Glomerular visceral epithelial cell (primary cell): ENCODE measurements at regions not wholly inside any gene's neighbourhood (a gene's known extent, or its start where the extent isn't known, plus 50 kb on each side); places are given as distances from the start of the nearest gene placed in this dataset.
"Not testable (repeated sequence)": the region's sequence is repeated elsewhere in the genome, so short reads cannot be mapped to it uniquely, and the experiment has no call there.

ENCODE experiments used
- DNase-seq: peaks from one replicate; pipeline ENCODE4 v3.0.0-alpha.2; 2016; ENCODE audit errors: extremely low spot score

DNA sequence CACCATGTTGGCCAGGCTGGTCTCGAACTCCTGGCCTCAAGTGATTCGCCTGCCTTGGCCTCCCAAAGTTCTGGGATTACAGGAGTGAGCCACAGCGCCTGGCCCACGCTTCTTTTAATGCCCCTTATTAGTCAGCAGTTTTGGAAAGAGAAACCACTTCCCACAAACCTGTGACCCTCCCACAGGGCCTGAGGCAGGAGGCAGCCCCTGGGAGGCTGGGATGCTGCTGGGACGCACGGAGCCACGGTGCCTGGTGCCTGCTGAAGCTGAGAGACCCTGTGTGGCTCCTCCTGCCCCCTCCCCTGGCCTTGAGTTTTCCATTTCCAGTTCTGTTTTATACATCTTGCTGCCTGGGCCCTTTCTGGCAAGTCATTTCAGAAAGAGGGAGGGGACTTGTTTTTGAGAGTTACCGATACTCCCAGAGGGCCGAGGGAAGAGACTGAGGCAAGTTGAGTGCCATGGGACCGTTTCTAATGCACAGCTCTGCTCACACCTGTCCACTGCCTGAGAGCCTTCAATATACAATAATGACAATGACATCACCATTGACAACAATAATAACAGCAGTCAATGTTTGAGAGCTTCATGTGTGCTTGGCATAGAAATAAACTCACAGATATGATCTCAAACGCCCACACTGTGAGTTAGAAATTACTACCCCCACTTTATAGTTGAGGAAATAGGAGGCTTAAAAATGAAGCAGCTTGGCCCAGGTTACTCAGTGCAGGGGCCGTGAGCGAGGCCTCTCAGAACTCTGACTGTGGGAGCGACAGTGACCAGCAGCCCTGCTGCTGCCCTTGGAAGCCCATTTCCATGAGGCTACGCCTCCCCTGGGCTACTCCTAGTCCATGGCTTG lies 78.1 kb upstream of the YWHAQ start:
- DNase-seq = no peak

DNA sequence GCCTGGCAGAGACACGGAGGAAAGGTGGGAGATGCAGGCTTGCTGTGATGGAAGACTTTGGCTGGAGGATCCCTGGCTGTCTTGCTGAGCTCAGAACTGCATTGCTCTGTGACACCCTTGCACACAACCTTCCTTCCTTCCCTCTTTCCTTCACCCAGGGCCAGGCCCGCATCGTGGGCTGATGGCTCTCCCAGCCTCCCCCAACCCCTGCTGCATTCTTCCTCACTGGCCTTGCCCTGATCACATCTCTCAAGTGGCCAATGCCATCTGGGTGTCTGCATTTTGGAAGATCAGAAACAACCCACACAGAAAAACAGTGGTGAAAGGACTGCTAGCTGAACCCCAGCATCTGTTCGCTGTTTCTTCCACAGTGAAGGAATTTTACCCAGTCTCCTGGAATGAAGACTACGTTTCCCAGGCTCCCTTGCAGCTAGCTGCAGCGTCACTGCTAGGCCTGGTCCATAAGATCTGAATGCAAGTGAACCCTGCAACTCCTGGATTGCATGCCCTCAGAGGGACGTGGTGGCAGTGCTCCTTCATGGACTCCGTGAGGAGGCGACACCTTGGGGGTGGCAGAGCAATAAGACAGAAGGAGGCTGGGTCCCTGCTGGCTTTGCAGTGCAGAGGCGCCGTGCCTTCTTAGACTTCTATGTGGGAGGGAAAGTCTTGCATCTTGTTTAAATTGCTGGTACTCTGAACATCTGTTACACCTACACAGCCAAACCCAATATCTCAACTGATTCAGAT lies 78.9 kb upstream of the YWHAQ start:
- no peak for DNase-seq

DNA sequence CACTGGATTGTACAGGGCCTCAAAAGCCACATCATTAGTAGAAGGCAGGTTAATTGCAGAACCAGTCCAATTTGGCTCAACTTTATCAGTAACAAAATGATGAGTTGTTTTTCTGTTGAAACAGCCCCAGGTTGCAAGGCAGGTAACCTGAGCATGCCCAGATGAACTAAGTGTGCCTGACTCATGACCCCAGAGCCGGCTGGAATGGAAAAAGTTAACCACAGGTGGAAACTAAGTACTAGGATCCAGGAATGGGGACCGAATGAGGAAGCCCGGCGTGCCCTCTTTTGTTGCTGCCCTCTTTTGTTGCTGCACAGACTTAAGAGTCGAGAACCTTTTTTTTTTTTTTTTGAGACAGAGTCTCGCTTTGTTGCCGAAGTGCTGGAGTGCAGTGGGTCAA lies 79.5 kb upstream of the YWHAQ start:
- no peak for DNase-seq

DNA sequence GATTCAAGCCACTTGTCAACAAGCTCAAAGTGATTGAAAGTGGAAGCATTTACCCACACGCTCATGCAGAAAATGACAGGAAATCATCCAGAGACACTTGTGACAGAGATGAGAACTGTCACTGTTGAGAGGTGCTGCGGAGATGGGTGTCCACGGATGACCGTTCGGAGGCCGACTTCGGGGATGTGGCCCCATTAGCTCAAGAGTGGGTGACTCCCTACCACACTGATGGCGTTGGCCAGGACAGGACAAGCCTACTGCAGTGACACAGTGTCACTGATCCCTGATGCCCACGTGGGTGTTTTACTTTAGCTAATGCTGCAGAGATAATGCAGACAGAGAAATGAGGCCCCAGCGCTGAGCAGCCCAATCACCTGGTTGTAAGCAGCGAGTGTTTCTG lies 81.5 kb upstream of the YWHAQ start:
- DNase-seq = no peak

DNA sequence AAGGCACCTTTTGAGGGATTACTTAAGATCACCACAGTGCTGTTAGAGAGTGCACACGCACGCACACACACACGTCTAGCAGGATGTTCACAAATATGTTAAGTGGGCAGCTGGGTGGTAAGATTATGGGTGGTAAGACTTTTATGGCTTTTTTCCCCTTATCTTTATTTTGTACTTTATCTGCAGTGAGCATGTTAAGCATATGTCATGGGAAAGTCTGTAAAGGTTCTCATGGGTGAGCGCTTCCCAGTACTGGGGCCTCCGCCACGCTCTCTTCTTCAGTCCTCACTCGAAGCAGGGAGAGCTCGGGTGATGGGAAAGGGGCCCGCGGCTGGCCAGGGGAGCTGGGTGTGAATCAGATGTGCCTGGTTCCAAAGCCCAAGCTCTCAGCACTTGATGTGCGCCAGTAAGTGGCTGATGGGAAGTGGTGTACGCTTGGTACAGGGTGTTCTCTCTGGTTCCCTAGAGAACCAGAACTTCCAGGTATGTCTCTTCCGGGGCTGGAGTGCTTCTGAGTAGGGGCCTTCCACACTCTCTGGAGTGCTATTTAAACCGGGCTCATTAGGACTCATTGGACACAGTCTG lies 83.9 kb upstream of the YWHAQ start:
- DNase-seq = no peak

DNA sequence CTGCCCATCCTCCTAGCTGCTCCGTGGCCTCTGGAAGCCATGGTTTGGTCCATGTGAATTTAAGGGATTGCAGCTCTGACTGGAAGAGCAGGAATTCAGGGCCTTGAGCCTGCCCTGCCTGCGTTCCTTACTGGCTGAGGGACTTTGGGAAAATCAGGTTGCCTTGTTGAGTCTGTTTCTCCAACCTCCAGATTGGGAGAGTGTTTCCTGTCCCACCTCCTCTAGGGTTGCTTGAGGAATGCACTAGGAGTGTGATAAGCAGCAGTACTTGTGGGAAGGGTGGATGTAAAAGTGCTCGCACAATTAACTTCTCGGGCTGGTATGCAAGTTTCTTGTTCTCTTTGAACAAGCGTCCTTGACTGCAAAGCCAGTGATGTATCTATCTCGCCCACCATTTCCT lies 84.4 kb upstream of the YWHAQ start:
- no peak for DNase-seq

DNA sequence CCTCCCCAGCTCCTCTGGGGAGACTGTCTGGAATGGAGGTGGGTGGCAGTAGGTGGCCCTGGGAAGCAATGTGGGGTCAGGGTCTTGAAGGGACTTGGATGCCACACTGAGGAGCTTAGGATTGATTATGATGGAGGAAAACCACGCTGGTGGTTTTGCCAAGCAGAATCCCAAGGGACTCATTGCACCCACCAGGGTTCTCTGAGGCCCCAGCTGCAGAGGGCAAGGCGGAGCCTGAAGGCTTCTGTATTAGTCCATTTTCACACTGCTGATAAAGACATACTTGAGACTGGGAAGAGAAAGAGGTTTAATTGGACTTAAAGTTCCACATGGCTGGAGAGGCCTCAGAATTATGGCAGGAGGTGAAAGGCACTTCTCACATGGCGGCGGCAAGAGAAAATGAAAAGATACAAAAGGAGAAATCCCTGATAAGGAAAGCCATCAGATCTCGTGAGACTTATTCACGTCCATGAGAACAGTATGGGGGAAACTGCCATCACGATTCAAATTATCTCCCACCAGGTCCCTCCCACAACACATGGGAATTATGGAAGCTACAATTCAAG lies 87.2 kb upstream of the YWHAQ start:
- DNase-seq = no peak

DNA sequence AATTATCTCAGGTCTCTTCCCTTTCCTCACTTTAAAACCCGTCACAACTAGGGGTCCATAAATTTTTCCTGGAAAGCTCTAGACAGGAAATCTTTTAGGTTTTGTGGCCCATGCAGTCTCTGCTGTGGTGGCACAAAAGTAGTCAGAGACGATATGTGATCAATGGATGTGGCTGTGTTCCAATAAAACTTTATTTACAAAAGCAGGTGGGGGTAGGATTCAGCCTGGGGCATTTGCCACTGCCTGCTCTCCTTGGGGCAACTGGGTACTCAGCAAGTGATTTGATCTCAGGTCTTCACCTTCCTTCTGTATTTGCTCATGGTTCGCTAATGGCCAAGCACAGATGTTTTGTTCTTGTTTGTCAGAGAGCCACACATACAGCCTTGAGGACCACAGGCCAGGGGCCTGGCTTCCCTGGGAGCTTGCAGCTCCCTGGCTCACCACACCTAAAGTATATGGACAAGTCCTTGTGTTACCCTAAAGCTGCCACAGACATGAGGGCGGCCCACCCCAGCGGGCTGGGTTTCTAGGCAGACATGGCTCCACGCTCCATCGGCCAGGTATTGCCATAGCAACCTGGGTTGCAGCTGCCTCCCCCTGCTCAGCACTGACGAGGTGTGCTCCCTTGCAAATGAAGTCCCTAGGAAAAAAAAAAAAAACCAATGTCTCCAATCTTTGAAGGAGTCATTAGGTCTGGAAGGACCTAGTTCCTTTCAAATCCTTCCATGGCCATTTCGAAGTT lies 89.7 kb upstream of the YWHAQ start:
- DNase-seq = no peak

DNA sequence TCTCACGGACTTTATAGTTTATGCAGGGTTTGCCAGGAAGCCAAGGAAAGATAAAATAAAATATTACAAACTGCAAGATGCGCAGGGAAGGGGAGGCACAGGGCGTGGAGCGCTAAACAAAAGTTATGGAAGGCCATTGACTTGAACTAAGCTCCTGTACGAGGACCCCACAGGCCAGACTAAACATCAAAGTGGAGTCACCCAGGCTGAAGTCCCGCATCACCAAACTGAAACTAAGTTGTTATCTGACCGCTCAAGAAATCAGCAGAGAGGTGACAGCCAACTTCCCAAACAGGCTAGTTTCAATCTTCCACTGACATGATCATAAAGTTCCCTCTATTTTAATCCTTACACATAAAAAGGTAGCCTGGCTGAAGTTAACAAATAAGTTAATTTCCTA lies 90.5 kb upstream of the YWHAQ start:
- no peak for DNase-seq

DNA sequence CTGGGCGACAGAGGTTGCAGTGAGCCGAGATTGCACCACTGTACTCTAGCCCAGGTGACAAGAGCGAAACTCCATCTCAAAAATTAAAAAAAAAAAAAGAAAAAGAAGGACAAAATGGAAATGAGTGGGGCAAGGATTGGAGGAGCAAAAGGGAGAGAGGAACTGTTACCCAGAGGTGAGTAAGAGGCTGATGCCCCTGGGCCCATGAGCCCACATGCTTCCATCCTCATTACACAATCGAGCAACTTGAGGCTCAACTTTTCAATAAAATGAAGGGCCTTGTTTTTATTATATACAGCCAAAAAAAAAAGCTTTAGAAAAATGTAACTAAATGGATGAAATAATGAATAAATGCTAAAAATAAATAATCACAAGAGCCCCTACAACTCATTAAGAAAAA lies 91.7 kb upstream of the YWHAQ start:
- DNase-seq = no peak

DNA sequence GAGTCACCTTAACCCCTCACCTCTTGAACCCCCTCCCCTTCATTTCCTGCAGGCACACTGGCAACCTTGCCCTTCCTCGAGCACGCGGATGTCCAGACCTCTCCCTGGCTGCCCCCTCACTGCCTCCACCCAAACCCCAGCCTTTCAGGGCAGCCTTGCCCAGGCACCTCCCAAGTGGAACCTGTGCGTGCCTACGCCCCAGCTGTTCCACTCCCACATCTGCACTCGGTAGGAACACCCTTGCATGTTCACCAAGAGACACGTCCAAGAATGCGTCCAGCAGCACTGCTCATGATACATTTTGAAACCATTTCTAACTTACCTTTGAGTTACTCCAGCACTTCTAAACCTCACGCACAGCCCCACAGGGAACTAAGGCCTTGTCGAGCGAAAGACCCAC lies 93.8 kb upstream of the YWHAQ start:
- no peak for DNase-seq

DNA sequence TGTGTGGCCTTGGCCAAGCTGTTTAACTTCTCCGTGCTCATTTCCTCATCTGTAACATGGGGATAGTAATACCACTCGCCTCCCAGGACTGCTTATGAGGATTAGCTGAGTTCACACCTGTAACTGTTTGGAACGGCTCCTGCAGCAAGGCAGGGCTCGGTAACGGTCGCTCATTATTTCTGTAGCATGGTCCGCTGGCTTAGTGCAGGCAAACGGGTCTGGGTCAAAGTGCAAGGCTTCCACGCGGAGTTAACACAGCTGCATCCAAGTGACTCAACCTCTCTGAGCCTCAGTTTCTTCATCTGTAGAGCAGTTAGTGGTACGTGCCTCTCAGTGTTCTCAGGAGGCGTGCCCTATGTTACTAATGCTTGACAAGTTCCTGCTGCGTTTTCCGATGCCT lies 94.3 kb upstream of the YWHAQ start:
- no peak for DNase-seq

DNA sequence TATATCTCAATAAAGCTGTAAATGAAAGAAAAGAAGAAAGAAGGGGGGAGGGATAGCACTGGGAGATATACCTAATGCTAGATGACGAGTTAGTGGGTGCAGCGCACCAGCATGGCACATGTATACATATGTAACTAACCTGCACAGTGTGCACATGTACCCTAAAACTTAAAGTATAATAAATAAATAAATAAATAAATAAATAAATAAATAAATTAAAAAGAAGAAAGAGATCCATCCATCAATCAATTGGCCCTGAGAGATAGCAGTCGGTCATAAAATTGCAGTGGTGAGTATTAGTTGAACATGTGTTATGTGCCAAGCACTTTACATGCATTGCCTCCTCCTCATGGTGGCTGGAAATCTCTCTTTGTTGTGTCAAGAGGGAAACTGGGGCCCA lies 95.2 kb upstream of the YWHAQ start:
- DNase-seq = not testable (repeated sequence)

DNA sequence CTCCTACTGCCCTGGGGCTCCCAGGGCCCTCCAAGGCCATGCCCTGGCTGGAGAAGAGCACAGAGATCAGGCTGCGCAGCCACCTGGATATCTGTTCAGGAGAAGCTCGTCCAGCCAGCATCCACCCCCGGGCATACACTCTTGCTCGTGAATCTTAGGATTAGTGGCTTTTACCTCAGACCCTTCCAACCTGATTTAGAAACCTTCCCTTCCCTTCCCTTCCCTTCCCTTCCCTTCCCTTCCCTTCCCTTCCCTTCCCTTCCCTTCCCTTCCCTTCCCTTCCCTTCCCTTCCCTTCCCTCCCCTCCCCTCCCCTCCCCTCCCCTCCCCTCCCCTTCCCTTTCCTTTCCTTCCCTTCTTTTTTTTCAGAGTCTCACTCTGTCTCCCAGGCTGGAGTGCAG lies 99.7 kb upstream of the YWHAQ start:
- not testable (repeated sequence) for DNase-seq

DNA sequence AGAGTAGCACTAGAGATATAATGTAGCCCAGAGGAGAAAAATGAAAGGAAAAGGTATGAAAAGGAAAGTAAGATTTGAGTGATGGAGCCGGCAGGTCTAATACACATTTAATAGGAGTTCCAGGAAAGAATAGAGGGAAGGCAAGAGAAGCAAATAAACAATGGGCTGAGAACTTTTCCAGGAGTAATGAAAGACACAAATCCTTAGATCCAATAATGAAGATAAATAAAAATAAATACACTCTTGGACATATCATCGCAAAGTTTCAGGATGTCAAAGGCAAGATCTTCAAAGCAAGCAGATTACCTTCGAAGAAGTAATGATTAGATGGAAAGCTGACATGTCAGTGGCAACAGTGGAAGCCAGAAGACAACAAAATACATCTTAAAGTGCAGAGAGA lies 102.0 kb upstream of the YWHAQ start:
- no peak for DNase-seq

DNA sequence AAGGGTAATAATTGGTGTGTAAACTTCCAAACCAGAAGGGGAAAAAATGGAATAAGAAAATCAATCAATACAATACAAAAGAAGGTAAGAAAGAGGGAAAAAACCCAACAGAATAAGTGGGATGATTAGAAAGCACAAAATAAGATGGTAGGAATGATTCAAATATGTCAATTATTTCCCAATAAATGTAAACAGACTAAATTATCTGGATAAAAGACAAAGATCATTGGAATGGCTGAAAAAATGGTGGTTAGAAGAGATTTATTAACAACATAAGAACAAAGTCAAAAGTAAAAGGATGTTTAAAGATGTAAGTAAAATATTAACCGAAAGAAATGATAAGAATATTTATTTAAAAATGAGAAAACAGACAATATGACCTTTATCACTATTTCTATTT lies 103.5 kb upstream of the YWHAQ start:
- no peak for DNase-seq

DNA sequence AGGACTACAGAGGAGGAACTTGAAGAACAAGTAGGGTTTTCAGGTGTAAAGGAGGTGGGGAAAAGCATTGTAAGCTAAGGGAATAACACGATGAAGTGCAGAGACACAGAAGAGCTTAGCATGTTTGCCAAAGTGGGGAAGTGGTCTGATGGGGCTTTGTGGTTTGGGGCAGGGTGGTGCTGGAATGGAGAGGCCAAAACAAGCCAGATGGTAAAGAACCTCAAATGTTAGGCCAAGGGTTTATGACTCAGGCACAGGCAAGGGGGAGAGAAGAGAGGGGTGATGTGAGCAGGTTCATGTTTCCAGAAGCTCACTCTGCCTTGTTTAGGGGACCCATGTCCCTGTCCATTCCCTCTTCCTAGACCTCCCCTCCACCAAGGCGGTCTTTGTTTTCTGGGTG lies 104.5 kb upstream of the YWHAQ start:
- no peak for DNase-seq

DNA sequence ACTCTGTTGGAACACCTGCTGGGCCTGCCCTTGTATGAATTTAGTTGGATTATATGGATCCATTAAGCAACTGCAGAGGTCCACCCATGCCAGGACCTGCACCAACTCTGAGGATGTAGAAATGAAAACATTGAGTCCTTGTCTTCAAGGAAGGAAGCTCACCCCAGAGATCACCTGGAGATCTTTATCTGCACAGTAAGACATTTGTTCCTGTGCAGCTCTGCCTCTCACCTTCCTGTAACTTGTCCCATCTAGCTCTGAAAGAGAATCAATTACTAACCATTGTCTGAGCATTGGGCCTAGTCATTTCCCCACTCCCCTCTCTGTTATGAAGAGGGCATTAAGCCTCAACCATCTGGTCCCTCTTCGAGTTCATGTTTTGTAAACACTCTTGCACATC lies 105.2 kb upstream of the YWHAQ start:
- no peak for DNase-seq

DNA sequence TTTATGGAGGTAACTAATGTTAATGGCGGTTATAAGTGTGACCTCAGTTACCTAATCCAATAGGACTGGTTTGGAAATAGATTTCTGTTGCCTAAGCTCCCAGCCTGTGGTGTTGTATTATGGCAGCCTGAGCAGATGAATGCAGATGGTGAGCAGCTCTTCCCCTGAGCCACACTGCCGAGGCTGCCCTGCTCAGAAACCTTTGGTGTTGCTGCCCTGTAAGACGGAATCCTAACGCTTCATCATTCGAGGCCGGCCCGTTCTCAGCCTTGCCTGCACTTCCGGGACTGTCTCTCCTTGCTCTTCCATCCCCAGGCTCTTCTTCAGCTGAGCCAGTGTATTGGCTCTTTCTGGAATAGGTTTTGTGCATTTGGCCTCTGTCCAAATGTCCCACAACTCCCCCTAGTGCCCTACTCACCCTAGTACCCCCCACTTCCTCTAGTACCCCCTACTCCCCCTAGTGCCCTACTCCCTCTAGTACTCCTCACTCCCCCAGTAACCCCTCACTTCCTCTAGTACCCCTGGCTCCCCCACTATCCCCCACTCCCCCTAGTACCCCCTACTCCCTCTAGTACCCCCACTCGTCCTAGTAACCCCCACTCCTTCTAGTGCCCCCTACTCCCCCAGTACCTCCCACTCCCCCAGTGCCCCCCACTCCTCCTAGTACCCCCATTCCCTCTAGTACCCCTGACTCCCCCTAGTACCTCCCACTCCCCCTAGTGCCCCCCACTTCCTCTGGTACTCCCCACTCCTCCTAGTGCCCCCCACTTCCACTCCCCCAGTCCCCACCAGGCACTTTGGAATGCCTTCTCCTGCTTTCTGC lies 106.0 kb upstream of the TAF1B start:
- no peak for DNase-seq

DNA sequence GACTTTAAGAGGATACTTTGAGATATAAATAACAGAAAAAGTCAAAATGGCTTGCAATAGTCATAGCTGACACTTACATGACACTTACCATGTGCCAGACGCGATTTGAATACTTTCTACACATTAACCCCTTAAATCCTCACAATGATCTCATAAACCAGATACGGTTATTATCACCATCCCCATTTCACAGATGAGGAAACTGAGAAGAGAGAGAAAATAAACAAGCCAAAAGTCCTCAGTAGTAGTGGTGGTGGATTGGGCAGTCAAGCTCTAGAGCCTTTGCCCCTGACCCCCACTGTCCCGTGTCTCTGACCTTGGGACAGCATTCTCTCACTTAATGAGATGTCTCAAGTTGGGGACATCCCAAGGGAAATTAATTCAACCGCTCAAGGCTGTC lies 105.2 kb upstream of the TAF1B start:
- no peak for DNase-seq
